Esophagus squamous epithelium (tissue), 4 donors: ENCODE measurements at regions not wholly inside any gene's neighbourhood (a gene's known extent, or its start where the extent isn't known, plus 50 kb on each side); places are given as distances from the start of the nearest gene placed in this dataset.

Experiments
- POLR2A ChIP-seq, 4 donors: fragments of 450-650 bp; IDR thresholded peaks; one replicate each; pipeline ENCODE4 v1.6.1; 2017; ENCODE audit warnings: antibody characterized with exemption in 4 of 4, mild to moderate bottlenecking in 4 of 4, moderate library complexity in 3 of 4
- TF ChIP-seq, protein P1 (sequence below), 6 experiments: fragments of 450-650 bp in 4 of 6; fragments of 200-600 bp in 2 of 6; sonication (generic) in 2 of 6; IDR thresholded peaks; one replicate each; pipeline ENCODE4 v1.5.1; 2016 to 2019; ENCODE audit warnings: antibody characterized with exemption in 6 of 6, mild to moderate bottlenecking in 4 of 6, moderate library complexity in 4 of 6

DNA sequence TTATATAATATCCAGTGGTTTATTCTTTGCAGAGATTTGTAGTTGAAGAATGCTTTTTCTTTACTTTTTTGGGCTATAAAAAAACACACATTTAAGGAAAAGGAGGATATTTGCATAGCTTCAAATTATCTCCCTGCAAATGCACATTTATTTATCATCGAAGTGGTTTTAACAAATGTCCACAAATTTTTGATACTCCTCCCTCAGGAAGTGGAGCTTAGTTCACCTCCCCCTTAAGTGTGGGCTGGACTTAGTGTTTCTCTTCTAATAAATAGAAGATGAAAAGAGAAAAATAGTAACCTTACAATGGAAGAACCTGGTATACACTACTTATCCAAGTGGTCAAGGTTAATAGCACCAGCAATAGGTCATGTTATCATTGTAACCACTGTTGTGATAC is 537.6 kb downstream of the ARL4A start:
- TF ChIP-seq, protein P1, sequence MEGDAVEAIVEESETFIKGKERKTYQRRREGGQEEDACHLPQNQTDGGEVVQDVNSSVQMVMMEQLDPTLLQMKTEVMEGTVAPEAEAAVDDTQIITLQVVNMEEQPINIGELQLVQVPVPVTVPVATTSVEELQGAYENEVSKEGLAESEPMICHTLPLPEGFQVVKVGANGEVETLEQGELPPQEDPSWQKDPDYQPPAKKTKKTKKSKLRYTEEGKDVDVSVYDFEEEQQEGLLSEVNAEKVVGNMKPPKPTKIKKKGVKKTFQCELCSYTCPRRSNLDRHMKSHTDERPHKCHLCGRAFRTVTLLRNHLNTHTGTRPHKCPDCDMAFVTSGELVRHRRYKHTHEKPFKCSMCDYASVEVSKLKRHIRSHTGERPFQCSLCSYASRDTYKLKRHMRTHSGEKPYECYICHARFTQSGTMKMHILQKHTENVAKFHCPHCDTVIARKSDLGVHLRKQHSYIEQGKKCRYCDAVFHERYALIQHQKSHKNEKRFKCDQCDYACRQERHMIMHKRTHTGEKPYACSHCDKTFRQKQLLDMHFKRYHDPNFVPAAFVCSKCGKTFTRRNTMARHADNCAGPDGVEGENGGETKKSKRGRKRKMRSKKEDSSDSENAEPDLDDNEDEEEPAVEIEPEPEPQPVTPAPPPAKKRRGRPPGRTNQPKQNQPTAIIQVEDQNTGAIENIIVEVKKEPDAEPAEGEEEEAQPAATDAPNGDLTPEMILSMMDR (IDR thresholded peaks at IDR 0.05), result no peak
- TF ChIP-seq POLR2A (IDR thresholded peaks at IDR 0.05), result no peak
